ENCODE measurements at regions not wholly inside any gene's neighbourhood (a gene's known extent, or its start where the extent isn't known, plus 50 kb on each side); places are given as distances from the start of the nearest gene placed in this dataset.

DNA sequence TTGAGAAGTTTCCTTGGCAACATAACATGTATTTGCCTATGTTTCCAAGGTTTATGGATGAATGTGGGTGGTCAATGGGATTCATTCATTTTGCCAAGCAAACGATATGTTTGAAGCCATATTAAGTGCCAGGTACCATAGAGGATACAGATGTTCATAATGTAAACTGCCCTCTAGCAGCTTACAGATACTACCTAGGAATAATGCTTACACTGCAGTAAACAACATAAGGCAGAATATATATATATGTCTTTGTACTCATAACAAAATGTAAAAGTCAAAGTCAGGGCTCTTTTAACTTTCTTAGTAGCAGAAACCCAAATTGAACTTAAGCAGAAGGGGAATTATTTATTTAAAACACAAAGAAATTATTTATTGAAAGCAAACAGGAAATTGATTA is 171.6 kb upstream of the TNP1 start:
- intact Hi-C loops (cut with micrococcal nuclease), result no loop called here
- H3K27ac Mint-ChIP-seq, result no peak overlapping the region
- no peaks in the 10 kb centered on the region for H3K9me3 Mint-ChIP-seq (ENCODE audit: insufficient read depth)

DNA sequence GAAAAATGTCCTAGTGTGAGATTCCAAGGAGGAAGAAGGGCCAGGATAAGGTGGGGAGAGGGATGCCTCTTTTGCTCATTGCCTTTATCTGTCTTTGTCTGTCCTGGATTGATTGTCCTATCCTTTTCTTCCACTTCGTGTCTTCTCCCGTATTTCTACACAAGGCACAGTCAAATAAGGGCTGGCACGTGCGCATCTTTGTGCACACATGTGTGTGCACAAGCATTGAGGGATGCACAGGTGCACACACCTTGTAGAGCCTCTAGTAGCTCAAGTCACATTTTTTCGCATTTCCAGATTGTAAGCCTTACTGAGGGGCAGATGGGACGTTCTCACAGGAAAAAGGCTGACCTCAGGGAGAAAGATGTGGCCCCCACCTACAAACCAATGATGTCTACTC is 170.2 kb upstream of the TNP1 start:
- H3K27me3 ChIP-seq (replicated peaks in 1 of 4; ENCODE audit: control extremely low read depth in 1 of 4, control insufficient read depth in 3 of 4, insufficient read depth in 4 of 4, low read length in 3 of 4), result peaks cover 0 to 4% (median 0%) of the 10 kb centered on the region in 4 experiments
- no peak overlapping the region for H3K27ac Mint-ChIP-seq
- H3K9me3 Mint-ChIP-seq (ENCODE audit: insufficient read depth), result no peaks in the 10 kb centered on the region
- no peak for TF ChIP-seq EZH2 (IDR thresholded peaks at IDR 0.05; ENCODE audit: borderline replicate concordance, insufficient read depth, low read depth, low read length, poor library complexity, severe bottlenecking)
- TF ChIP-seq, protein P1, sequence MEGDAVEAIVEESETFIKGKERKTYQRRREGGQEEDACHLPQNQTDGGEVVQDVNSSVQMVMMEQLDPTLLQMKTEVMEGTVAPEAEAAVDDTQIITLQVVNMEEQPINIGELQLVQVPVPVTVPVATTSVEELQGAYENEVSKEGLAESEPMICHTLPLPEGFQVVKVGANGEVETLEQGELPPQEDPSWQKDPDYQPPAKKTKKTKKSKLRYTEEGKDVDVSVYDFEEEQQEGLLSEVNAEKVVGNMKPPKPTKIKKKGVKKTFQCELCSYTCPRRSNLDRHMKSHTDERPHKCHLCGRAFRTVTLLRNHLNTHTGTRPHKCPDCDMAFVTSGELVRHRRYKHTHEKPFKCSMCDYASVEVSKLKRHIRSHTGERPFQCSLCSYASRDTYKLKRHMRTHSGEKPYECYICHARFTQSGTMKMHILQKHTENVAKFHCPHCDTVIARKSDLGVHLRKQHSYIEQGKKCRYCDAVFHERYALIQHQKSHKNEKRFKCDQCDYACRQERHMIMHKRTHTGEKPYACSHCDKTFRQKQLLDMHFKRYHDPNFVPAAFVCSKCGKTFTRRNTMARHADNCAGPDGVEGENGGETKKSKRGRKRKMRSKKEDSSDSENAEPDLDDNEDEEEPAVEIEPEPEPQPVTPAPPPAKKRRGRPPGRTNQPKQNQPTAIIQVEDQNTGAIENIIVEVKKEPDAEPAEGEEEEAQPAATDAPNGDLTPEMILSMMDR (IDR thresholded peaks at IDR 0.05), result no peak
- no peak overlapping the region for H3K4me3 Mint-ChIP-seq
- ATAC-seq (ENCODE audit: low read depth) (no peak), DNase-seq (no peak)
- H3K9ac ChIP-seq (ENCODE audit: low read length), result no peak overlapping the region
- H3K27me3 Mint-ChIP-seq, result peaks cover 16% of the 10 kb centered on the region
- no peaks in the 10 kb centered on the region for H3K36me3 ChIP-seq (replicated peaks in 1 of 2; ENCODE audit: control extremely low read depth in 1 of 2, control insufficient read depth in 1 of 2, extremely low read depth in 1 of 2, insufficient read depth in 2 of 2, low read length in 1 of 2)
- intact Hi-C loops (cut with micrococcal nuclease), result no loop called here
- H3K27ac ChIP-seq (ENCODE audit: low read length in 2 of 2), result no peak overlapping the region
- no peaks in the 10 kb centered on the region for H3K4me1 ChIP-seq (ENCODE audit: control insufficient read depth in 2 of 2, insufficient read depth in 2 of 2, low read length in 2 of 2)
- no peaks in the 10 kb centered on the region for H3K4me1 Mint-ChIP-seq
- POLR2A ChIA-PET, result no interaction called here
- H4K20me1 ChIP-seq (ENCODE audit: control insufficient read depth, insufficient read depth, low read length, poor library complexity, severe bottlenecking), result no peaks in the 10 kb centered on the region
- no peaks in the 10 kb centered on the region for H3K9me3 ChIP-seq (ENCODE audit: control extremely low read depth in 1 of 3, control insufficient read depth in 2 of 3, insufficient read depth in 1 of 3, low read length in 2 of 3)
- WGBS (ENCODE audit: insufficient coverage), result 86% methylated on average over 5 of the region's 6 CpGs
- no peak overlapping the region for H3K4me2 ChIP-seq (replicated peaks; ENCODE audit: low read depth, low read length, poor library complexity, severe bottlenecking)
- no peak overlapping the region for H3K4me3 ChIP-seq (ENCODE audit: control extremely low read depth in 1 of 5, extremely low read depth in 1 of 5, insufficient read depth in 1 of 5, low read depth in 2 of 5, low read length in 4 of 5)
- no peaks in the 10 kb centered on the region for H3K79me2 ChIP-seq (ENCODE audit: control insufficient read depth, insufficient read depth, low read length)
- no peak overlapping the region for H2AFZ ChIP-seq (ENCODE audit: insufficient read depth, low read depth, low read length, poor library complexity, severe bottlenecking)
- CTCF ChIA-PET, result no interaction called here

More for the DNA sequence above, 171.6 kb upstream of the TNP1 start:
- Histone ChIP-seq H3K4me1 (ENCODE audit: control insufficient read depth in 2 of 2, insufficient read depth in 2 of 2, low read length in 2 of 2) (no peaks in the 10 kb centered on the region), H3K27ac (ENCODE audit: low read length in 2 of 2) (no peak overlapping the region), H3K9ac (ENCODE audit: low read length) (no peak overlapping the region), H3K9me3 (ENCODE audit: control extremely low read depth in 1 of 3, control insufficient read depth in 2 of 3, insufficient read depth in 1 of 3, low read length in 2 of 3) (no peaks in the 10 kb centered on the region), H3K4me3 (ENCODE audit: control extremely low read depth in 1 of 5, extremely low read depth in 1 of 5, insufficient read depth in 1 of 5, low read depth in 2 of 5, low read length in 4 of 5) (no peak overlapping the region), H2AFZ (ENCODE audit: insufficient read depth, low read depth, low read length, poor library complexity, severe bottlenecking) (no peak overlapping the region), H3K4me2 (replicated peaks; ENCODE audit: low read depth, low read length, poor library complexity, severe bottlenecking) (no peak overlapping the region), H3K27me3 (replicated peaks in 1 of 4; ENCODE audit: control extremely low read depth in 1 of 4, control insufficient read depth in 3 of 4, insufficient read depth in 4 of 4, low read length in 3 of 4) (peaks cover 0 to 4% (median 0%) of the 10 kb centered on the region in 4 experiments), H4K20me1 (ENCODE audit: control insufficient read depth, insufficient read depth, low read length, poor library complexity, severe bottlenecking) (no peaks in the 10 kb centered on the region), H3K79me2 (ENCODE audit: control insufficient read depth, insufficient read depth, low read length) (no peaks in the 10 kb centered on the region), H3K36me3 (replicated peaks in 1 of 2; ENCODE audit: control extremely low read depth in 1 of 2, control insufficient read depth in 1 of 2, extremely low read depth in 1 of 2, insufficient read depth in 2 of 2, low read length in 1 of 2) (no peaks in the 10 kb centered on the region)
- ChIA-PET POLR2A (no interaction called here), CTCF (no interaction called here)
- TF ChIP-seq, protein P1 (IDR thresholded peaks at IDR 0.05), result no peak
- TF ChIP-seq EZH2 (IDR thresholded peaks at IDR 0.05; ENCODE audit: borderline replicate concordance, insufficient read depth, low read depth, low read length, poor library complexity, severe bottlenecking), result no peak
- DNase-seq, result no peak
- Mint-ChIP-seq H3K27me3 (peaks cover 16% of the 10 kb centered on the region), H3K4me1 (no peaks in the 10 kb centered on the region), H3K4me3 (no peak overlapping the region)
- ATAC-seq (ENCODE audit: low read depth), result no peak
- no CpG with 5 or more reads among the region's 1 CpG for WGBS (ENCODE audit: insufficient coverage)
